Epithelial cell of proximal tubule (primary cell): ENCODE measurements at regions not wholly inside any gene's neighbourhood (a gene's known extent, or its start where the extent isn't known, plus 50 kb on each side); places are given as distances from the start of the nearest gene placed in this dataset.
A peak's percentile ranks its signal among the peaks of the same experiment; 100 is the strongest.

Source experiments
- DNase-seq: peaks from one replicate; pipeline ENCODE4 v3.0.0-alpha.2; 2011; ENCODE audit warnings: low read depth
- H3K4me3 ChIP-seq: 2 replicates; pipeline ENCODE4 v1.5.1; 2011; ENCODE audit warnings: low read depth, mild to moderate bottlenecking, low read length
- CTCF ChIP-seq: conservative IDR thresholded peaks from 2 replicates; pipeline ENCODE4 v1.5.1; 2012; ENCODE audit warnings: low read depth, mild to moderate bottlenecking, low read length

- no peak for TF ChIP-seq CTCF
- no peak for DNase-seq
- H3K4me3 ChIP-seq = no peak overlapping the region
These were observed 155.4 kb upstream of the PLAAT1 start for GRCh38 chr3:193085655-193086054.

- DNase-seq = no peak
- no peak for TF ChIP-seq CTCF
These were observed 154.3 kb upstream of the PLAAT1 start for GRCh38 chr3:193086681-193087080.

GRCh38 chr3:193087336-193087735 is 153.7 kb upstream of the PLAAT1 start:
- no peak for DNase-seq

More at GRCh38 chr3:193086681-193087080, 154.3 kb upstream of the PLAAT1 start:
- no peak overlapping the region for H3K4me3 ChIP-seq

DNA sequence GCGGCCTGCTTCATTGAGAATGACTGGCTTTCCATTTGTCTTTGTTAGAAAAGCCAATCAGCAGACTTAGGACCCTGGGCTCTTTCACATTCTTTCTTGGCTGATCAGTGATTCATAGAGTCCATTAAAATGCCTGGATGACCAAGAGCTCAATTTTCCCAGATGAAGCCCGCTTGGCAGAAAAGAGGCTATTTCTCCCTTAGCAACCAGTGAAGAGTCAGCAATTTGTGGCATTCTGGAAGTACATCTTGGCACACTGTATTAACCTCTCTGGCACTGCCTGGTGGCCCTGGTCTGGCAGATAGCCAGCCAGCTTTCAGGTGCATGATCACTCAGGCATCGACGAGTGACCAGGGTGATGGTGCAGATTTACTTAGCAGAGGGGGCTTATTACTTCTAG is 145.7 kb upstream of the PLAAT1 start:
- TF ChIP-seq CTCF = no peak
- peak; percentile 40 for DNase-seq
- no peak overlapping the region for H3K4me3 ChIP-seq

More at GRCh38 chr3:193087336-193087735, 153.7 kb upstream of the PLAAT1 start:
- H3K4me3 ChIP-seq = no peak overlapping the region
- no peak for TF ChIP-seq CTCF

GRCh38 chr3:193096076-193096475 is 144.9 kb upstream of the PLAAT1 start:
- H3K4me3 ChIP-seq = no peak overlapping the region
- TF ChIP-seq CTCF = no peak
- DNase-seq = no peak

DNA sequence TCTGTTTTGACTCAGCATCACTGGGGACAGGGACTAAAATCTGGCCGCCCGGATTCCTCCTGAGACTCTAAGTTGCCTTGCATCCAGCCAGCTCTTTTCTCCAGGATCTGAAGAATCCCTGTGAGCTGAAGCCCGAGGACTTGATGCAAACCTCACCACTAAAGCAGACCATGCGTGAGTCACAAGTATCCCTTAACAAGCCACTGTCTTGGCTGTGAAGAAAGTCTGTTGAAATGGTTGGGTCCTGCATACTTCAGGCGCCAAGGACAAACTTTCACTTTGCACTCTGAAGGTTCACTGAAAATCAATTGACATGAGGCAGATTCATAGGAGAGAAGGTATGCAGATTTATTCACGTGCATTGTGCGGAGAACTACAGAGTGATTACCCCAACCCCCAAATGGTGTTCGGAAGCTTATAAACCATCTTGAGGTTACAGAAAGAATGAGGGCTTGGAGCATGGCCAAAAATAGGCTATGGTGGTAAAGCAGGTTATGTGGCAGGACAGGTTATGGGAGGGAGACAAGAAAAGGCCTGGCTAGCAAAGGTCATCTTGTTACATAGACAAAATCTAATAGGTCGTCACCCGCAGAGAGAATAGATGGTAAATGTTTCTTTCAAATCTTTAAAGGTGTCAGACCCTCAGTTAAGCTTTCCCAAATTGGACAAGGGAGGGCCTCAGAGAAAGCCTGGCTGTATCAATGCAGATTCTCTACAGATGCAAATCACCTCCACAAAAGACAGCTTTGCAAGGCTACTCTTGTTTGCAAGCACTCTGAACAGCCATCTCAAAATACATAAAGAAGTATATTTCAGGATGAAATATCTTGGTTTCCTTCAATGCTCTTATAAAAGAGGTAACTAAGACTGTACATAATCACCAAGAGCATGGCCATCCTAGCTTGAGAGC is 126.3 kb upstream of the PLAAT1 start:
- DNase-seq = no peak

More for the DNA sequence above, 126.3 kb upstream of the PLAAT1 start:
- TF ChIP-seq CTCF = no peak
- H3K4me3 ChIP-seq = no peak overlapping the region
